ENCODE measurements at regions not wholly inside any gene's neighbourhood (a gene's known extent, or its start where the extent isn't known, plus 50 kb on each side); places are given as distances from the start of the nearest gene placed in this dataset.

DNA sequence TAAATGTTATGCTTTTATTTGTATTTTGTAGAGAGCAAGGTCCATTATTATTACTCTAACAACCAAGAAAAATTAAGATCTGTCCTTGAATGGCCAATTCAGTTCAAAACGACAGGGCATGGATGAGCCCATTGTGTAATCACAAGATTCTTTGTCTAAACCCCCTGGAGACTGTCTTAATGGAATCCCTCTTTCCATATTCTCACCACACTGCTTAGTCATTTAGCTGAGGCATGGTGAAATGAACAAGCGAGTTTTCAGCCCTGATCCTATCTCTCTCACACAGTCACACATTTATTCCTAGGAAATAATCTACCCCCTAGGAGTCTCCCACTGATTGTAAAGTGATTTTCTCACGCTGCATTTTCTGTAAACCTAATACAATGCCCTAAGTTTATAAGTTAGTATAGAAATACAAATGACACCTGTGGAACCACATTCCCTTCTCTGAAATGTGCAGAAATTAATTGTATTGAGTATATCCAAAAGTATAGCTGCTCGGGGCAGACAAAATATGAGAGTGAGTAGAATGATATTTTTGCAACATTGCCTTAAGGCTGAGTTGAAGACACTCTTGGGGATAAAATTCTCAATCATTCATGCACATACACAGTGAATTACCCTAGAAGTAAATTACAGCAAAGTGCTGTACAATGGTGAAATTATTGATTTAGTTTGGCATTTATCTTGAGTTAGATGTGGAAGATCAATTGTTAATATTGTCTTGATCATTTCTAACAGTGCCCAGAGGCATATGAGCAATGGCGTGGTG is 119.7 kb upstream of the PCDH7 start:
- Histone ChIP-seq H3K9me3 (ENCODE audit: control insufficient read depth, low read length) (no peaks in the 10 kb centered on the region), H3K27ac (ENCODE audit: low read depth, low read length) (peak overlapping the region; percentile 61), H3K4me1 (ENCODE audit: control insufficient read depth, insufficient read depth, low read length) (no peaks in the 10 kb centered on the region), H3K36me3 (ENCODE audit: control insufficient read depth, insufficient read depth, low read length) (no peaks in the 10 kb centered on the region), H3K27me3 (ENCODE audit: control insufficient read depth, insufficient read depth, low read length, poor library complexity, severe bottlenecking) (no peaks in the 10 kb centered on the region), H3K4me3 (ENCODE audit: low read length) (no peak overlapping the region), H3K9ac (ENCODE audit: extremely low read depth, low read length, poor library complexity, severe bottlenecking) (no peak overlapping the region)
- no peaks in the 10 kb centered on the region for H3K36me3 Mint-ChIP-seq (ENCODE audit: low read depth)
- no peaks in the 10 kb centered on the region for H3K27me3 Mint-ChIP-seq (ENCODE audit: insufficient read depth)
- H3K27ac Mint-ChIP-seq = peak overlapping the region; percentile 84
- 0 to 52% methylated on average over 1 to 5 of the region's 5 CpGs for WGBS, 2 experiments (ENCODE audit: insufficient coverage in 1 of 2, insufficient read length in 1 of 2)
- H3K9me3 Mint-ChIP-seq = no peaks in the 10 kb centered on the region
- H3K4me1 Mint-ChIP-seq = peaks cover 34% of the 10 kb centered on the region
- no peak for TF ChIP-seq CTCF (conservative IDR thresholded peaks at IDR 0.05)
- no peak for DNase-seq
- H3K4me3 Mint-ChIP-seq = no peak overlapping the region

GRCh38 chr4:30601070-30601865 is 118.9 kb upstream of the PCDH7 start:
- H3K4me3 ChIP-seq (ENCODE audit: low read length) = no peak overlapping the region
- no peak for DNase-seq
- H3K9me3 ChIP-seq (ENCODE audit: control insufficient read depth, low read length) = no peaks in the 10 kb centered on the region
- H3K4me3 Mint-ChIP-seq = no peak overlapping the region
- H3K4me1 ChIP-seq (ENCODE audit: control insufficient read depth, insufficient read depth, low read length) = peaks cover 3% of the 10 kb centered on the region
- 90% methylated on average over 3 of the region's 3 CpGs; no CpG with 5 or more reads in 1 of the 2 experiments for WGBS, 2 experiments (ENCODE audit: insufficient coverage in 1 of 2, insufficient read length in 1 of 2)
- H3K4me1 Mint-ChIP-seq = peaks cover 40% of the 10 kb centered on the region
- H3K9me3 Mint-ChIP-seq = no peaks in the 10 kb centered on the region
- H3K27ac Mint-ChIP-seq = peak overlapping the region; percentile 59
- no peak overlapping the region for H3K9ac ChIP-seq (ENCODE audit: extremely low read depth, low read length, poor library complexity, severe bottlenecking)
- H3K27ac ChIP-seq (ENCODE audit: low read depth, low read length) = no peak overlapping the region
- no peak for TF ChIP-seq CTCF (conservative IDR thresholded peaks at IDR 0.05)
- no peaks in the 10 kb centered on the region for H3K36me3 Mint-ChIP-seq (ENCODE audit: low read depth)
- H3K27me3 Mint-ChIP-seq (ENCODE audit: insufficient read depth) = no peaks in the 10 kb centered on the region
- no peaks in the 10 kb centered on the region for H3K36me3 ChIP-seq (ENCODE audit: control insufficient read depth, insufficient read depth, low read length)
- H3K27me3 ChIP-seq (ENCODE audit: control insufficient read depth, insufficient read depth, low read length, poor library complexity, severe bottlenecking) = no peaks in the 10 kb centered on the region

GRCh38 chr4:30605616-30606190 is 114.5 kb upstream of the PCDH7 start:
- H3K36me3 ChIP-seq (ENCODE audit: control insufficient read depth, insufficient read depth, low read length) = no peaks in the 10 kb centered on the region
- Mint-ChIP-seq H3K27ac (peak overlapping the region; percentile 4), H3K4me3 (no peak overlapping the region), H3K9me3 (peaks cover 8% of the 10 kb centered on the region), H3K36me3 (ENCODE audit: low read depth) (no peaks in the 10 kb centered on the region), H3K27me3 (ENCODE audit: insufficient read depth) (no peaks in the 10 kb centered on the region), H3K4me1 (peaks cover 15% of the 10 kb centered on the region)
- no peak overlapping the region for H3K9ac ChIP-seq (ENCODE audit: extremely low read depth, low read length, poor library complexity, severe bottlenecking)
- no peak for TF ChIP-seq CTCF (conservative IDR thresholded peaks at IDR 0.05)
- no peak overlapping the region for H3K4me3 ChIP-seq (ENCODE audit: low read length)
- no peaks in the 10 kb centered on the region for H3K9me3 ChIP-seq (ENCODE audit: control insufficient read depth, low read length)
- H3K27ac ChIP-seq (ENCODE audit: low read depth, low read length) = no peak overlapping the region
- no peak for DNase-seq
- no peaks in the 10 kb centered on the region for H3K27me3 ChIP-seq (ENCODE audit: control insufficient read depth, insufficient read depth, low read length, poor library complexity, severe bottlenecking)
- peaks cover 3% of the 10 kb centered on the region for H3K4me1 ChIP-seq (ENCODE audit: control insufficient read depth, insufficient read depth, low read length)
